HG02623 (cell line): ENCODE measurements at regions not wholly inside any gene's neighbourhood (a gene's known extent, or its start where the extent isn't known, plus 50 kb on each side); places are given as distances from the start of the nearest gene placed in this dataset.

Experiments used
- ATAC-seq: cut with Tn5 transposase; IDR thresholded peaks from one replicate; pipeline ENCODE4 v1.9.1; 2021; ENCODE audit warnings: moderate library complexity; ENCODE audit not compliant: unreplicated experiment

- no peak for ATAC-seq
These were observed 170.0 kb upstream of the NR5A2 start for GRCh38 chr1:199857516-199857915.

- ATAC-seq, result no peak
These were observed 169.3 kb upstream of the NR5A2 start for GRCh38 chr1:199858171-199858570.

GRCh38 chr1:199858856-199859255 lies 168.7 kb upstream of the NR5A2 start:
- ATAC-seq, result no peak

GRCh38 chr1:199859491-199859933 lies 168.0 kb upstream of the NR5A2 start:
- ATAC-seq, result no peak

GRCh38 chr1:199861020-199861795 lies 166.3 kb upstream of the NR5A2 start:
- ATAC-seq, result no peak

- no peak for ATAC-seq
These were observed 165.5 kb upstream of the NR5A2 start for GRCh38 chr1:199862047-199862446.

- ATAC-seq, result no peak
These were observed 161.3 kb upstream of the NR5A2 start for GRCh38 chr1:199866210-199866617.

GRCh38 chr1:199867601-199868000 lies 159.9 kb upstream of the NR5A2 start:
- ATAC-seq, result no peak

GRCh38 chr1:199868777-199869176 lies 158.7 kb upstream of the NR5A2 start:
- ATAC-seq, result no peak

GRCh38 chr1:199875337-199875736 lies 152.2 kb upstream of the NR5A2 start:
- no peak for ATAC-seq

- ATAC-seq, result no peak
These were observed 151.7 kb upstream of the NR5A2 start for GRCh38 chr1:199875856-199876255.

GRCh38 chr1:199877526-199878384 lies 149.8 kb upstream of the NR5A2 start:
- no peak for ATAC-seq

GRCh38 chr1:199878823-199879222 lies 148.7 kb upstream of the NR5A2 start:
- no peak for ATAC-seq

- ATAC-seq, result no peak
These were observed 128.9 kb upstream of the NR5A2 start for GRCh38 chr1:199898654-199899053.

- ATAC-seq, result no peak
These were observed 126.2 kb upstream of the NR5A2 start for GRCh38 chr1:199901341-199901740.

GRCh38 chr1:199907361-199907760 lies 120.1 kb upstream of the NR5A2 start:
- ATAC-seq, result no peak

GRCh38 chr1:199909137-199909536 lies 118.4 kb upstream of the NR5A2 start:
- ATAC-seq, result no peak

GRCh38 chr1:199913318-199913717 lies 114.2 kb upstream of the NR5A2 start:
- ATAC-seq, result no peak

- ATAC-seq, result no peak
These were observed 113.0 kb upstream of the NR5A2 start for GRCh38 chr1:199914546-199914945.

GRCh38 chr1:199918196-199918769 lies 109.2 kb upstream of the NR5A2 start:
- ATAC-seq, result no peak

GRCh38 chr1:199920635-199921034 lies 106.9 kb upstream of the NR5A2 start:
- no peak for ATAC-seq

- ATAC-seq, result no peak
These were observed 98.0 kb upstream of the NR5A2 start for GRCh38 chr1:199929556-199929955.
